ENCODE measurements at regions not wholly inside any gene's neighbourhood (a gene's known extent, or its start where the extent isn't known, plus 50 kb on each side); places are given as distances from the start of the nearest gene placed in this dataset.

DNA sequence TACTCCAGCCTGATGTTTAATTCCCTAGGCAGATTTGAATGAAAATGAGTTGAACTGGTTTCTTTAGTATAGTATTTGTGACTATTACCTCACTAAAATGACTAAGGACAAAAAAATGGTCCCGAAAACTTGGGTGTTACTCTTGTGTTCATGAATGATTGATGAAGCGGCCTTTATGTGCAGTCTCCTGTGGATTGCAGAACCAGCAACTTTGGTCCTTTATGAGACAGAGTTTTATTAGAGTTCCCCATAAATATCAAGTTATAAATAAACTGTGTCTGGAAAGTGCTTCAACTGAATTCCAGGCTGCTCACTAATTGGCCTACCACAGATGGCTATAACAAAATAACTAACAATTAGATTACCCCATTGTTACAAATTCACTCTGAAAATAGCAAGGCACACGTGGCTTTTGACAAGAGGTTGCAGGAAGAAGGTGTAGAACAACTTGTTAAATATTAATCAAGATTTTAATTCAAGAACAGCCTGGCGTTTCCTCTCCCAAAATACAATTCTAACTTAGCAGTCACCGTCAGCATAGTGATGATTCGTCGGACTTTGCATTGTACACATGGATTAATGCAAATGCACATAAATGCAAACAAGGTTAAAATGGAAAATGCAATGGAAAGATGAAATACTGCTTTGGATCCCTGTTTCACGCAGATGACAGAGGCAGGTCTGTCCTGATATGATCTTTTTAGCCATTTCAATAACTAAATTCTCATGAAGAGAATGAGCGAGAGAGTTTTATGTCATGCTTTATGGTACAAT is 567.3 kb upstream of the ZNF717 start:
- no peak for DNase-seq

DNA sequence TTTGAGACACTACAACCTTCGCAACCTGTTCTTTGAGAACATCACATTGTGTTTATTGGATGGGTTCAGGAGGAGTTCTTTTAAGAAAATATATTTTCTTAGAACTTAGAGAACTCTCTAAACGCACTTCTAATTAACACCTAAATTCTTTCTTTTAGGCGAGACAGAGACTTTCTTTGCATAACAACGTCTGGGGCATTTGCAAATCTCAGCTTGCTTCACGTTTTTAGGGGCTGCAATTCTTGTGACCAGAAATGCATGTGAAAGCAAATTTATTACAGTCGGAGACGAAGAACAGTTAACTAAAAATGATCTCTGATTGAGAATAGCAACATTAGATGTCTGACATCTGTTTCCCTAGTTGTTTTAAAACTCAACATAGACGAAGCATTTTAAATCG is 568.3 kb upstream of the ZNF717 start:
- DNase-seq, result no peak

DNA sequence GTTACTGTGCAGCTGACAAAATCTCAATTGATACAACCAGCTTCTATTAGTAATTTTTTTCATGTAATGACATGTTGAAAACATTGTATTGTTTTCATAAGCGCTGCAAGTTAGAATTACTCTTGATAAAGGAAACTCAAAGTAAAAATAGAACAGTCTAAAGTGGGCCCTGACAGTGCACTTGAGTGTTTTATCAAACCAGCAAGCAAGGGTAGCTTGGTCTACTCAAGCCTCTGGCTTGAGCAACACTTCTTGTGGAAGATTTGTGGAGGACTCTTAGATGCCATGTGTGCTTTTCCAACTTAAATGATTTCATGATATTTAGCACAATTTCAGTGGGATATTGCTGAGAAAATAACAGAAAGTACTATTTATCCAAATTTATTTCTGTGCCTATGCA is 575.7 kb upstream of the ZNF717 start:
- no peak for DNase-seq

- no peak for DNase-seq
Observed at GRCh38 chr3:76362643-76363042, 577.3 kb upstream of the ZNF717 start.

- no peak for DNase-seq
Observed at GRCh38 chr3:76365275-76365674, 579.9 kb upstream of the ZNF717 start.

DNA sequence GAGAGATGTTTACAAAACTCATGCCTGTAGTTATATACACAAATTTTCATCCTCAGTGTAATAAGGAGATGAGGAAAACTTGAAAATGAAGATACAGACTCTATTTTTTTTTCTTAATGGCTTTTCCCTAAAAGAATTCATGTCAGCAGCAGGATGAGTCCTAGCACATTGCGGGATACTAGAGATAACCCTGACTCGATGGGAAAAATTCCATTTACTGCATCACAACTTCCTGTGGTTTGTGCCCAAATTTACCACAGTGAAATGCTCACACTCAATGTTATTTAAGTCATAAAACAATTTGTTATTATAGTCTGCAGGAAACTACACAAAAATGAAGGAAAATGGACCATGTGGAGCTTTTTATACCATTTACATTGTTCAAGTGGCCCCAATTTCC is 581.9 kb upstream of the ZNF717 start:
- no peak for DNase-seq

- DNase-seq, result no peak
Observed at GRCh38 chr3:76369170-76369569, 583.8 kb upstream of the ZNF717 start.

DNA sequence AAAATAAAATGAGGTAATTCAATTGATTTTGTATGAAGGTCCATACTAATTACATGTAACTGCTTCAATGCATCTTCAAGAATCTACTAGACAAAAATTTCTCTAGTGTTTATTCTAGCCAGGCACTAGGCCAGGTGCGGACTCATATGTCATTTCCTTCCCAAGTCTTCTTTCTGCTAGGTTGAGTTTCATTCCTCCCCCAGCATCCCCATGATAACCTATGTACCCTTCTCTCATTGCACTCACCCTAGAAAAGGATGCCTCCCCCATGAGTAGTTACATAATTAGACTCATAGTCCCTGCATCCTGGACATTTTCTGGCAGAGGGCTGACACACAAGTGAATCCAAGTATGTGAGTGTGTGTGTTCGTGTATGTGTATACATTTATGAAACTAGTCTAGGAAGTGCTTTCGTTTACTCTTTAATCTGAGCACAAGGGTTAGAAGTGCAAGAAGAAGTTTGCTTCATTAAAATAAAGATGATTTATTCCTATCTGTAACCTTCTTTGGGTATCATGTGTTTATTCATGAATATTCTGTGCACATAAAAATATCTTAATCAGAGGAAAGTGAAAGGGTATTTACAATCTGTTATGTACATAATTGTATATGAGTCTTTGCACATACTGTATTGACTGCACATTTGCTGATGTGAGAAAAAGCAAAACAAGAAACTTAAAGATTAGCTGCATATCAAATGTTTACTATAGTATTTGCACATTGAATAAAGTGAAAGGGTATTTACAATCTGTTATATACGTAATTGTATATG is 585.6 kb upstream of the ZNF717 start:
- DNase-seq, result no peak

DNA sequence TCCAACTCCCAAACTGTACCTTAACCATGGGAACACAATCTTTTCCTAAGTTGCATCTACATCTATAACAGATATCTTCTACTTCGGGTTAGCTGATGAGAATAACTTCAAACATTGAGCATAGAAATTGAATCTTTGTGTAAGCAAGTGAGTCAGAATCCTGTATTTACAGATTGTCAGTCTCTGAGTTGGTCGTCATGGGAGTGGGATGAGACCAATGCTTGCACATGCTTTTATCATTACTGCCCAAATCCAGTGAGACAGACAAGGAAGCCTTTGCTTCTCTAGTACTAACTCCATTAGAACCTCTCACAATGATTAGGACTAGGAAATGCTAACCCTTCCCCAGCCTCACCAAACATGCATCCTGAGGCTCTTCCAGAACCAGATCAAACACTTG is 587.1 kb upstream of the ZNF717 start:
- DNase-seq, result no peak

DNA sequence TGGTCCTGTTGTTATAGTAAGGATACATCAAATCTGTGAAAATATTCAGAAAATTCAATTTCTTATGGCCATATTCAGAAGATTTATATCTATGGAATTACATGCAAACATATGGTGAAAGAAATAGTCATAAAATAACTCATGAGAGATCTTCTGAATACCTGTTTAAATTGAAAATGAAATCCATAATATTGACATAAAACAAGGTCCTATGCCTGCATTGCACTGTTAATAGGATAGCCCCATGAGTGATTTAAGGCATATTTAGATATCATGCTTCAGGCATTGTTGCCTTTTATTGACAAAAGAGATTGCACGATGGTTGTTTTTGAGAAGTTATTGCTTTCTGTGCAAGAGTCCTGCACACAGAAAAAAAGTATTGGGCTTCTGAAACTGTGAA is 591.7 kb upstream of the ZNF717 start:
- DNase-seq, result no peak

- DNase-seq, result no peak
Observed at GRCh38 chr3:76378789-76379188, 593.4 kb upstream of the ZNF717 start.

DNA sequence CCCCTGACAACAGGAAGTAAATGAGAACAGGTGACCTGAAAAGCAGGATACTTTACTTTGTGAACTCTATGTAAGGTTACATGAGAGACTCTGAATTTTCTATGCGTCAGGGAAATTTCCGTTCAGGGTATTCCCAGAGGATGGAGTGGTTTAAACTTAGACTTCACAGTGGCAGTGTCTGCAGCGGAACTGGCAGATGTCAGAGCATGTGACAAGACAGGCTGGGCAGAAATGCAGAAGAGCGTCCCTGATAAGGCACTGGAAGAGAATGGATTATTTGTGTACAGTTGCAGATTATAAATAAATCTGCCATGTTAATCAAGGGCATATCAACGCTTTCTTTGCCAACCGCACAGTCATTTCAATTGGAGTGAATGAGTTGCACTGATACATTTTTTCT is 598.4 kb upstream of the ZNF717 start:
- DNase-seq, result no peak

- DNase-seq, result no peak
Observed at GRCh38 chr3:76387000-76387399, 601.7 kb upstream of the ZNF717 start.

DNA sequence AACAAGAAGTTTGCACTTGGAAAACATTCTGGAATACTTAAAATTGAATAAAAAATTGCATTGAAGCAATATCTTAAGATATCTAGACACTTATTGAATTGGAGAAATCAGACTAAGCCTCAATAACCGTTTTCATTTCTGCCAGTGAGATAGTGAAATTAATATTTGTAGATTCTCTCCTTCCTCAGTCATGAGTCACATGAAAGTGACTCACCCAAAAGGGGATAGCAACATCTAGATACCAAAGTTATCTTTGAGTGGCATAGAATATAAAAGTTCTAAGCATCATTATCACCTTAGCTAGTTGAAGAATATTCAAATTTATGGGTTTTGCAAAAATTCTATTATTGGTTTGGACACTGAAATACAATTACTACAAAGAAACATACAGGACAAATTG is 614.8 kb upstream of the ZNF717 start:
- no peak for DNase-seq

DNA sequence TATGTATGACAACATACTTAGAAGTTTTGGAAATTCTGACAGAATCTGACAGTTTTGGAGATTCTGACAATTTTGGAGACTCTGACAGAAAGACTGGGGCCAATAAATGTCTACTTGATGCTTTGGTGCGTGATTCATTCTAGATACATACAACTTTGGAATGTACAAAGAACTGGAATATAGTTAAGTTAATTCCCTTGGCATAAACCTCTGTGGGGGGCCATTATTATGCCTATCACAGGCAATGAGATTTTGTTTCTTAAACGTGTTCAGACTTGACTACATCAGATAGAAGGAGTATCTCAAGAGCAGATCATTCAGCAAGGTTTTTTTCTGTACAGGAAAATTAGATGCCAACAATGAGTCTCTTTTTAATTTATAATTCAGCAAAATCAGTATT is 617.6 kb upstream of the ZNF717 start:
- no peak for DNase-seq

GRCh38 chr3:76403556-76403955 is 618.2 kb upstream of the ZNF717 start:
- DNase-seq, result no peak

DNA sequence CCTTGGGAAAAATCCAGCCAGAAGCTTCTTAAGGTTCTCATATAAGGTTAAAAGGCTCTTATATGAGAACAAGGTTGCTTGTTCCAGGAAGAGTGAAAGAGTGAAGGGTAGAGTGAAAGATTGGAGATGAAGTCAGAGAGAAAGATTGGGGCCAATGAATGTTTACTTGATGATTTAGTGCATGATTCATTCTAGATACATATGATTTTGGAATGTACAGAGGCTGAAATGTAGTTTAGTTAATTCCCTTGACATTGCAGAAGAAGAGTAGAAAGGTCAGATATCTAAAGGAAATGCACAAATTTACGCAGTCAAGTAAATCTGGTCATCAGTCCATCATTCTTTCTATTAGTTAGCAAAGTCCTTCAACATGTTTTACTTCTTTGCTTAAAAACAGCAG is 619.8 kb upstream of the ZNF717 start:
- DNase-seq, result no peak

DNA sequence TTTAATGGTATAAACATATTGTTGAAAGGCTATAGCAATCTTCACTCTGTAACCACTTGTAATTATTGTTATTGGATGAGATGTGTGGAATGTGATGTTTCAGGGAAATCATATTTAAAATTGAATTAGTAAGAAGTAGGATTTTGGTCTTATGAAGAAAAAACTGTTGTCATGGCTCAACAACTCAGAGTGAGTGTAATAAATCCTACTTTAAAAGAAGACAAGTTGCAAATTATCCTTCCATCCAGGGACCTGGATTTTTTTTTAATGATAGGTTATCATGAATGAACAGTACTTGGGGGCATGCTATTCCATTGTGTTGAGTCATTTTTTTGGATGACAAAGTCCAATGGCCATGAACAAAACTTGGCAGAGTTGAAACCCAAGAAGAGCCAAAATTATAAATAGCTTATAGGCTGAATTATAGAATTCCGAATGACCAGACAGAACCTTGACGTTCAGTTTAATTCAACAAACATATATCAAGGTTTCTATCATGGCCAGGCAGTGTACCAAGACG is 625.5 kb upstream of the ZNF717 start:
- no peak for DNase-seq

- no peak for DNase-seq
Observed at GRCh38 chr3:76415384-76415783, 624.5 kb upstream of the ROBO2 start.

GRCh38 chr3:76429581-76430177 is 610.2 kb upstream of the ROBO2 start:
- DNase-seq, result no peak

DNA sequence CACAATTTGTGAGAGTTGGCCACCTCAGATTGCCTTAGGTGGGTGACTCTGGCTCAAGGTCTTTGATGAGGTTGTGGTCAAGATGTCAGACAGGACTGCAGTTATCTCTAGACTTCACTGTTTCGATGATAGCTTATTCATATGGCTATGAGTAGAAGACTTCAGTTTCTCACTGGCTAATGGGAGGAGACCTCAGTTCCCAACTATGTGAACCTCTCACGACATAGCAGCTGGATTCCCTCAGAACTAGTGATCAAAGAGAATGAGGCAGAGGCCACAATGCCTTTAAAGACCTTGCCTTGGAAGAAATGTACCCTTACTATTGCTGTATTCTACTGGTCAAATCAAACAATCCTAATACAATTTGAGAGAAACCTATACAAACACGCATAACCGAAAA is 607.5 kb upstream of the ROBO2 start:
- no peak for DNase-seq

DNA sequence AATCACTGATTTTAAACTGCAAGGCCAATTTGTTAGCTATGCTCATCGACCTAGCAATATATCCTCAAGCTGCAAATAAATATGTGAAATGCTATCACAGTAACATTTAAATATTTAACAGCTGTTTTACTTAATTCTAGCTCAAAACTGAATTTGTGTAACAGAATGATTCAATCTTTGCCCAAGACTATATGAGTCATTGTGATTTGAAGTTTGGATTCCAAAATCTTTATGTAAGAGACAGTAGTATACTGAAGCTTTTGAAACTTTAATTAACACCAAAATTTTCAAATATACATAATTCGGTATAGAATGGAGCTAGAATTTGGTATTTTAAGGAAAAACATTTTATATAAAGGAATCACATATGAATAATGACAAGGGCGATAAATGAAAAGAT is 603.0 kb upstream of the ROBO2 start:
- DNase-seq, result no peak

DNA sequence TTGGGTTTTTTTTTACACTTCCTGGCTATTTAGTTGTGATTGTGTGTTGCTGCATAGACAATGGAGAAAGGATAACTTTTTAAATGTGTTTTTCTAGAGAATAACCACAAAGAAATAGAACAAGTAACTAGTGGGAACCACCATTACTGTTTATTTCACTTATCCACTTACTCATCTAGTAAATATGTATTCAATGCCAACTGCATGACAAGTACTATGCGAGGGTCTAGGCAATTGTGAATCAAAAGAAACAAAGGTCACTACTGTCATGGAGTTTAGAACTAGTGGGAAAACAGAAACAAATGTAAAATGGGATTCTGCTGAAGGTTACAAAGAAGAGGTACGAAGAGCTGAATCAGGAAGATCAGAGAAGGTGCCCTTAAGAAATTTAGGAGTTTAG is 600.9 kb upstream of the ROBO2 start:
- DNase-seq, result no peak

DNA sequence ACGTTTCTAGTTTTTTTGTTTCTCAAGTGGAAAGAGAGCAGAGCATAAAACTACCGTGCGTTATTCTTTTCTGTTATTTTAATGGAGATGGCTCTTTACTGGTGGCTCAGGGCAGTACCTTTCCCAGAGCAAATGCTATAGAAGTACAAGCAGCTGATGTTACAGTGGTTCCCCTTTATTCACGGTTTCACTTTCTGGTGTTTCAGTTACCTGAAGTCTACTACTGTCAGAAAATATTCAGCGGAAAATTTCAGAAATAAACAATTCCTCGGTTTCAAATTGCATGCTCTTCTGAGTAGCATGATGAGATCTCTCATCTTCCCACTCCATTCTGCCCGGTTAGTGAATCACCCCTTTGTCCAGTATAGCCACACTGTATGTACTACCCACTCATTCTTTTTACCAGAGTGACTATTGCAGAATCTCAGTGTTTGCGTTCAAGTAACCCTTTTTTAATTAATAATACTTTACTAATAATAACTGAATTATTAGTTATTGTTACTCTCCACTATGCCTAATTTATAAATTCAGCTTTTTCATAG is 597.5 kb upstream of the ROBO2 start:
- no peak for DNase-seq
